ENCODE measurements at regions not wholly inside any gene's neighbourhood (a gene's known extent, or its start where the extent isn't known, plus 50 kb on each side); places are given as distances from the start of the nearest gene placed in this dataset.

GRCh38 chr2:182664212-182664611 is 51.8 kb upstream of the DNAJC10 start:
- TF ChIP-seq HMG20B (CRISPR knock-in tag; IDR thresholded peaks at IDR 0.05) = no peak
- TF ChIP-seq ZNF274 (IDR thresholded peaks at IDR 0.05; ENCODE audit: borderline replicate concordance, low read depth, low read length) = no peak
- no peak for TF ChIP-seq POLR2A (conservative IDR thresholded peaks at IDR 0.05)
- TF ChIP-seq MAX (CRISPR knock-in tag; IDR thresholded peaks at IDR 0.05) = no peak

Measured in K562 (cell line).